Nephron progenitor cell (in vitro differentiated cells): ENCODE measurements at regions not wholly inside any gene's neighbourhood (a gene's known extent, or its start where the extent isn't known, plus 50 kb on each side); places are given as distances from the start of the nearest gene placed in this dataset.

ENCODE experiments used
- DNase-seq: peaks from one replicate; pipeline ENCODE4 v3.0.0; 2021
- H3K27ac Mint-ChIP-seq: 2 replicates; pipeline ENCODE4 v1.8.0; 2021; ENCODE audit warnings: mild to moderate bottlenecking, moderate library complexity, mixed read lengths
- H3K27me3 Mint-ChIP-seq: 2 replicates; pipeline ENCODE4 v1.8.0; 2021; ENCODE audit warnings: mild to moderate bottlenecking, low read depth, mixed read lengths; ENCODE audit not compliant: poor library complexity
- H3K36me3 Mint-ChIP-seq: 2 replicates; pipeline ENCODE4 v1.8.0; 2021; ENCODE audit warnings: low read depth, mixed read lengths
- H3K4me1 Mint-ChIP-seq: 2 replicates; pipeline ENCODE4 v1.8.0; 2021; ENCODE audit warnings: mixed read lengths
- H3K4me3 Mint-ChIP-seq: 2 replicates; pipeline ENCODE4 v1.8.0; 2021; ENCODE audit warnings: mild to moderate bottlenecking, moderate library complexity, mixed read lengths
- H3K9me3 Mint-ChIP-seq: 2 replicates; pipeline ENCODE4 v1.8.0; 2021; ENCODE audit warnings: mild to moderate bottlenecking, moderate library complexity, mixed read lengths
- TF ChIP-seq, protein P1 (sequence below): fragments of 200-600 bp; sonication (generic); IDR thresholded peaks from 2 replicates; pipeline ENCODE4 v1.5.0; 2021; ENCODE audit warnings: antibody characterized with exemption

DNA sequence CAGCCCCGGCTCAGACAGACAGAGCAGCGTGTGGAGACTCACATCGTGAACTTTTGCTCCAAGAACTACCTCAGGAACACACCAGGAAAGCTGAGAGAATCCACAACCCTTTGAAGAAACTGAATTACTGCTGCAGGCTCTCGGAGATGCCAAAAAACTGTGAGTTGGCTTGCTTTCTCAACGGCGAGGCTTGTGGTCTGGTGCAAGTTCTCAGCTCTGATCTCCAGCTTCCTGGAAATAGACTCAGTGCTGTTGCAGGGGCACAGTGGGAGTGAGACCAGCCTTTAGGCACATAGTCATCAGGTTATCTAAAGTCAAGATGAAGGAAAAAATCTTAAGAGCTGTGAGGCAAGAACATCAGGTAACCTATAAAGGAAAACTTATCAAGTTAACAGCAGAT is 273.7 kb upstream of the LRATD1 start:
- Mint-ChIP-seq H3K9me3 (peaks cover 8% of the 10 kb centered on the region), H3K27me3 (no peaks in the 10 kb centered on the region), H3K4me3 (no peak overlapping the region), H3K4me1 (no peaks in the 10 kb centered on the region), H3K36me3 (no peaks in the 10 kb centered on the region), H3K27ac (no peak overlapping the region)
- TF ChIP-seq, protein P1, sequence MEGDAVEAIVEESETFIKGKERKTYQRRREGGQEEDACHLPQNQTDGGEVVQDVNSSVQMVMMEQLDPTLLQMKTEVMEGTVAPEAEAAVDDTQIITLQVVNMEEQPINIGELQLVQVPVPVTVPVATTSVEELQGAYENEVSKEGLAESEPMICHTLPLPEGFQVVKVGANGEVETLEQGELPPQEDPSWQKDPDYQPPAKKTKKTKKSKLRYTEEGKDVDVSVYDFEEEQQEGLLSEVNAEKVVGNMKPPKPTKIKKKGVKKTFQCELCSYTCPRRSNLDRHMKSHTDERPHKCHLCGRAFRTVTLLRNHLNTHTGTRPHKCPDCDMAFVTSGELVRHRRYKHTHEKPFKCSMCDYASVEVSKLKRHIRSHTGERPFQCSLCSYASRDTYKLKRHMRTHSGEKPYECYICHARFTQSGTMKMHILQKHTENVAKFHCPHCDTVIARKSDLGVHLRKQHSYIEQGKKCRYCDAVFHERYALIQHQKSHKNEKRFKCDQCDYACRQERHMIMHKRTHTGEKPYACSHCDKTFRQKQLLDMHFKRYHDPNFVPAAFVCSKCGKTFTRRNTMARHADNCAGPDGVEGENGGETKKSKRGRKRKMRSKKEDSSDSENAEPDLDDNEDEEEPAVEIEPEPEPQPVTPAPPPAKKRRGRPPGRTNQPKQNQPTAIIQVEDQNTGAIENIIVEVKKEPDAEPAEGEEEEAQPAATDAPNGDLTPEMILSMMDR = no peak
- no peak for DNase-seq

DNA sequence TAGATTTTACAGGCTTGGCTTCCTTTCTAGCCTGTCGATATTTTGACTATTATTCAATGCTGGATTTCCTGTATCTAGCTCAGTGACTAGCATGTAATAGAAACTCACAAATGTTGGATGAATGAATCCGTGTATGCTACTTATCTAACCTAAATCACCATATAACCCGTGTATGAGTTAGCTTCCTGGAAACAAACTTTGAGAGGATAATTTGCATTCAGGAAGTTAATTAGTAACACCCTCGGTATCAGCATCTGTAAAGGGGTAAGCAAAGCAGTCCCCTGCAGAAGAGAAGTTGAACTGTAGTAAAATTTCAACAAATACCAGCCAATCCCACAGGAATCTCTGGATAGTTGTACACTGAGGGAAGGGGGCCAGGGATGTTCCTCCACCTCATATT is 269.4 kb upstream of the LRATD1 start:
- no peaks in the 10 kb centered on the region for H3K4me1 Mint-ChIP-seq
- no peak for DNase-seq
- no peaks in the 10 kb centered on the region for H3K27me3 Mint-ChIP-seq
- no peak overlapping the region for H3K27ac Mint-ChIP-seq
- H3K9me3 Mint-ChIP-seq = peaks cover 8% of the 10 kb centered on the region
- TF ChIP-seq, protein P1 = no peak
- no peak overlapping the region for H3K4me3 Mint-ChIP-seq
- no peaks in the 10 kb centered on the region for H3K36me3 Mint-ChIP-seq

GRCh38 chr2:14363976-14364375 is 268.5 kb upstream of the LRATD1 start:
- Mint-ChIP-seq H3K36me3 (no peaks in the 10 kb centered on the region), H3K27ac (no peak overlapping the region), H3K4me3 (no peak overlapping the region), H3K27me3 (no peaks in the 10 kb centered on the region), H3K9me3 (peaks cover 8% of the 10 kb centered on the region), H3K4me1 (no peaks in the 10 kb centered on the region)
- no peak for DNase-seq
- TF ChIP-seq, protein P1 = no peak

DNA sequence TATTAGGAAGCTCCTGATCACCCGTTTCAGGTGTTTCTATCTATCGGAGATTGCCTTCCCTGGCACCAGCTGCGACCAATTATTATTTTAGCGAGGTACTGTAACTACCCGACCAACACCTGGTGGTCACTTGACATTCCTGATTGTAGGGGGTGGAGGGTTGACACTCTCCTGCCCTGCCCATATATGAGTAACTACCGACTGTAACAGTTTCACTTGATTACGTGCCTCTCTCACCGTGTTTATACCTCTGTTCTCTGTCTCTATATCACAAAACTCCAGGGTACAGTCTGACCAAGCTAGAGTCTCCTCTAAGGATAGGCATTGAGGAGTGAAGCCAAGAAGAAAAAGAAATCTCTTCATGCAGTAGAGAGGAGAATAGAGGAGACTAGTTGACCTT is 268.0 kb upstream of the LRATD1 start:
- TF ChIP-seq, protein P1 = no peak
- Mint-ChIP-seq H3K27me3 (no peaks in the 10 kb centered on the region), H3K9me3 (peaks cover 8% of the 10 kb centered on the region)

DNA sequence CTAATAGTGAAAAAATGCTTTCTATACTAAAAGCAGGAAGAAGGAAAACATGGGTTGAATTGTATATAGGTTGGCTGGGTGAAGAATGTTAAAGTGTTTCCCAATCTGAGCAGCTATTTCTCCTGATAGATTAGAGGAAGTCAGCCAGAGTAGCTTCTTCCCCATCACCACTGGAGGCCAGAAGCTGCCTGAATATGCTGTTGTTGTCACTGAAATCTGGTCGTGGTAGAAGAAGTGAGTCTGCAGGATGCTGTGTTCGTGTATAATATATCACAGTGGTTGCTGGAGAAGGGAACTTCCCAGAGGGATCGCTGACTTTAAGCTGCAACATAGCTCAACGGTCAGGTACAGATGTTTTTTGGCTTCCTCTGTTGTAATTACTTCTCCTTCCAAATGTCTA is 247.5 kb upstream of the LRATD1 start:
- Mint-ChIP-seq H3K4me1 (peaks cover 10% of the 10 kb centered on the region), H3K27me3 (no peaks in the 10 kb centered on the region), H3K36me3 (no peaks in the 10 kb centered on the region), H3K27ac (no peak overlapping the region), H3K9me3 (peaks cover 6% of the 10 kb centered on the region), H3K4me3 (no peak overlapping the region)
- TF ChIP-seq, protein P1 = no peak
- no peak for DNase-seq

More for the DNA sequence above, 268.0 kb upstream of the LRATD1 start:
- no peaks in the 10 kb centered on the region for H3K4me1 Mint-ChIP-seq
- no peak for DNase-seq
- H3K36me3 Mint-ChIP-seq = no peaks in the 10 kb centered on the region
- H3K4me3 Mint-ChIP-seq = no peak overlapping the region
- no peak overlapping the region for H3K27ac Mint-ChIP-seq

GRCh38 chr2:14387332-14387731 is 245.2 kb upstream of the LRATD1 start:
- TF ChIP-seq, protein P1 = no peak
- Mint-ChIP-seq H3K36me3 (no peaks in the 10 kb centered on the region), H3K4me1 (peaks cover 12% of the 10 kb centered on the region), H3K9me3 (no peaks in the 10 kb centered on the region), H3K4me3 (no peak overlapping the region), H3K27me3 (no peaks in the 10 kb centered on the region), H3K27ac (no peak overlapping the region)
- no peak for DNase-seq
